ENCODE measurements at regions not wholly inside any gene's neighbourhood (a gene's known extent, or its start where the extent isn't known, plus 50 kb on each side); places are given as distances from the start of the nearest gene placed in this dataset.
A peak's percentile ranks its signal among the peaks of the same experiment; 100 is the strongest.
"Not testable (repeated sequence)": the region's sequence is repeated elsewhere in the genome, so short reads cannot be mapped to it uniquely, and the experiment has no call there.

- no peak overlapping the region for H3K4me3 ChIP-seq (ENCODE audit: low read depth, low read length)
- no peak for DNase-seq (ENCODE audit: low read depth)
- no peak for TF ChIP-seq CTCF (IDR thresholded peaks at IDR 0.05; ENCODE audit: insufficient read depth, low read length)
Observed at GRCh38 chr5:126056352-126056751, 366.9 kb upstream of the GRAMD2B start.

GRCh38 chr5:126056851-126057622 is 366.2 kb upstream of the GRAMD2B start:
- no peak for TF ChIP-seq CTCF (IDR thresholded peaks at IDR 0.05; ENCODE audit: insufficient read depth, low read length)
- H3K4me3 ChIP-seq (ENCODE audit: low read depth, low read length): no peak overlapping the region
- no peak for DNase-seq (ENCODE audit: low read depth)

GRCh38 chr5:126058392-126058791 is 364.8 kb upstream of the GRAMD2B start:
- DNase-seq (ENCODE audit: low read depth); H3K4me3 ChIP-seq (ENCODE audit: low read depth, low read length): not testable (repeated sequence)

GRCh38 chr5:126062398-126063221 is 360.6 kb upstream of the GRAMD2B start:
- no peak for DNase-seq (ENCODE audit: low read depth)
- H3K4me3 ChIP-seq (ENCODE audit: low read depth, low read length): no peak overlapping the region
- no peak for TF ChIP-seq CTCF (IDR thresholded peaks at IDR 0.05; ENCODE audit: insufficient read depth, low read length)

- no peak for DNase-seq (ENCODE audit: low read depth)
- H3K4me3 ChIP-seq (ENCODE audit: low read depth, low read length): no peak overlapping the region
- no peak for TF ChIP-seq CTCF (IDR thresholded peaks at IDR 0.05; ENCODE audit: insufficient read depth, low read length)
Observed at GRCh38 chr5:126065061-126065460, 358.1 kb upstream of the GRAMD2B start.

GRCh38 chr5:126066836-126067235 is 356.4 kb upstream of the GRAMD2B start:
- peak; percentile 21 for DNase-seq (ENCODE audit: low read depth)
- H3K4me3 ChIP-seq (ENCODE audit: low read depth, low read length): no peak overlapping the region
- no peak for TF ChIP-seq CTCF (IDR thresholded peaks at IDR 0.05; ENCODE audit: insufficient read depth, low read length)

- no peak for DNase-seq (ENCODE audit: low read depth)
- no peak for TF ChIP-seq CTCF (IDR thresholded peaks at IDR 0.05; ENCODE audit: insufficient read depth, low read length)
- H3K4me3 ChIP-seq (ENCODE audit: low read depth, low read length): no peak overlapping the region
Observed at GRCh38 chr5:126067404-126067803, 355.8 kb upstream of the GRAMD2B start.
